Activated naive CD4-positive, alpha-beta T cell treated with anti-CD3 and anti-CD28 coated beads, Interleukin-2, amount 50 U/mL, for 24 hours (primary cell): ENCODE measurements at regions not wholly inside any gene's neighbourhood (a gene's known extent, or its start where the extent isn't known, plus 50 kb on each side); places are given as distances from the start of the nearest gene placed in this dataset.

ENCODE experiments used
- H3K27ac Mint-ChIP-seq: one replicate; pipeline ENCODE4 v1.8.0; 2021; ENCODE audit warnings: mild to moderate bottlenecking, mixed read lengths
- H3K27me3 Mint-ChIP-seq: one replicate; pipeline ENCODE4 v1.8.0; 2021; ENCODE audit warnings: mixed read lengths
- H3K36me3 Mint-ChIP-seq: one replicate; pipeline ENCODE4 v1.8.0; 2021; ENCODE audit warnings: mixed read lengths
- H3K4me1 Mint-ChIP-seq: one replicate; pipeline ENCODE4 v1.8.0; 2021; ENCODE audit warnings: mixed read lengths
- H3K4me3 Mint-ChIP-seq: one replicate; pipeline ENCODE4 v1.8.0; 2021; ENCODE audit warnings: mild to moderate bottlenecking, mixed read lengths
- H3K9me3 Mint-ChIP-seq: one replicate; pipeline ENCODE4 v1.8.0; 2021; ENCODE audit warnings: mixed read lengths

DNA sequence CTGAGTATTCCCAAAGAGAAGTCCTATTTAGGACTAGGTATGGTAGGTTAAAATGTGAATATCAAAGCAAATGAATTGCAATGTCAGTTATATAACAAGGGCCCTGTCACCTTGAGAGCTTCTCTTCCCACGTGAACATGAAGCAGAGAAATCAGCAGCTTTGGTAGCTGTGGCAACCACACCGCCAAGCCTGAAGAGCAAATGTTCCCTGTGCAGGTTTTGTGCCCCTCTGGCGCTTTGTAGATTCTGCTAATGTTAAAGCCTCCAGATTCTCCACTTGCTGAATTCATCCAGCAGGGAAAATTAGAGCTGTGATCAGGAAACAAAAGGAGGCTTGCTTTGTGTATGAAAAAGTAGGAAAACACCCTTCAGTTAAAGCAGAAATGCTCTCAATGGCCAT lies 322.6 kb downstream of the RBM43 start:
- H3K36me3 Mint-ChIP-seq = no peaks in the 10 kb centered on the region
- H3K9me3 Mint-ChIP-seq = no peaks in the 10 kb centered on the region
- H3K4me3 Mint-ChIP-seq = no peak overlapping the region
- H3K4me1 Mint-ChIP-seq = no peaks in the 10 kb centered on the region
- no peaks in the 10 kb centered on the region for H3K27me3 Mint-ChIP-seq
- H3K27ac Mint-ChIP-seq = no peak overlapping the region

- Mint-ChIP-seq H3K4me3 (no peak overlapping the region), H3K27ac (no peak overlapping the region), H3K9me3 (no peaks in the 10 kb centered on the region), H3K36me3 (no peaks in the 10 kb centered on the region), H3K27me3 (no peaks in the 10 kb centered on the region), H3K4me1 (no peaks in the 10 kb centered on the region)
Measured at GRCh38 chr2:150938527-150938926, 323.1 kb downstream of the RBM43 start.

DNA sequence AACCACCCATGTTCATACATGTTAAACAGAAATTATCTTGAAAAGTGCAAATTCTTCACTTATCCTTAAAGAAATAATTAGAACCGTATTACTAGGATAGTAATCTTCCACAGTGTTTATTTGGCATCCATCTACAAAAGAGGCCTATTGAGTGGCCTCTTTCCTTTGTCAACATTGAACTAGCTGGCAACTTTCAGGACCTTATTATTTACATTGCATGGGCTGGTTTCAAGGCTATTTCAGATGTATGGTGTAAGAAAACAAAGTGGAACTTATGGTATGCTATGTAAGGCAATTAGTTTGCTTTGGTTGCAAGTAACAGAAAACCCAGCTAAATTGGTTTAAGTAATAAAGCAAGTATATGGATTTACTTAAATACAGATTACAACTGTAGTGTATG lies 324.6 kb downstream of the RBM43 start:
- no peaks in the 10 kb centered on the region for H3K27me3 Mint-ChIP-seq

DNA sequence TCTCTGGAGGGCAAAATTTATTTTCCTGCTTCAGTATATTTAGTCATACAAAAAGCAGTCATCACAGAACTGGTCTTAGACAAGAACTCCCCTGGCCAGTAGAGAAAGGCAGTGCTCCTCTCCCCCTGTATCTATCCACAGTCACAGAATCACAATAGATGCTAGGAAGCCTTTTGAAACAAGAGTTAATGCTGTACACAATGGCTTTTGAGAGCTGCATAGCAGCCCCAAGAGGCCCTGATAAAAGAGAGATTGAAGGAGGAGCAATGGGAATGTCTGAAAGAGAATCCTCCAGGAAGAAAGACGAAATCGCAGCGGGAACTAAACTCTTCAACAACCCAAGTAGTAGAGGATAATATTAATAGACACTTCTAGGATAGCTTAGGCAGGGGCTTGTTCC lies 330.2 kb downstream of the RBM43 start:
- Mint-ChIP-seq H3K27ac (no peak overlapping the region), H3K4me1 (no peaks in the 10 kb centered on the region), H3K27me3 (no peaks in the 10 kb centered on the region), H3K4me3 (no peak overlapping the region), H3K9me3 (no peaks in the 10 kb centered on the region), H3K36me3 (no peaks in the 10 kb centered on the region)

More for the DNA sequence above, 324.6 kb downstream of the RBM43 start:
- Mint-ChIP-seq H3K36me3 (no peaks in the 10 kb centered on the region), H3K4me3 (no peak overlapping the region), H3K4me1 (no peaks in the 10 kb centered on the region), H3K9me3 (no peaks in the 10 kb centered on the region), H3K27ac (no peak overlapping the region)

- Mint-ChIP-seq H3K27ac (no peak overlapping the region), H3K9me3 (no peaks in the 10 kb centered on the region), H3K4me1 (no peaks in the 10 kb centered on the region), H3K27me3 (peaks cover 1% of the 10 kb centered on the region), H3K4me3 (no peak overlapping the region), H3K36me3 (no peaks in the 10 kb centered on the region)
Measured at GRCh38 chr2:150925611-150926010, 336.1 kb downstream of the RBM43 start.

DNA sequence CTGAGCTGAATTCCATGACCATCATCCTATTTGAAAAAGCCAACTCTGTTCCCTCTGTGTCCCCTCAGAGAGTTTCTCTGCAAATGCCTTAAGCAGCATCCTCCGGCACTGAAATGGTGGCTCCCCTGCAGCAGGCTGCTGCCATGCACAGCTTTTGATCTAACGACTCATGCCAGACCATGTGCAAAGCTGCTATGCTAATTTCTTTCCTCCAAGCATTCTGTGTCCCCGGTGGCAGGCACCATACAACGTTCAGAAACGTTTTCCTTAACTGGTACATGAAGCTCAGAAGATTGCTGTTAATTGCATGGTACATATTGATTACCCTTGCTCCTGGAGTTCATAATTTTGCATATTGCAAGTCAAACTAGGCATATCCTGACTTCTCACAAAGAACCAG lies 336.8 kb downstream of the RBM43 start:
- Mint-ChIP-seq H3K4me1 (no peaks in the 10 kb centered on the region), H3K4me3 (no peak overlapping the region), H3K27me3 (peaks cover 1% of the 10 kb centered on the region), H3K9me3 (no peaks in the 10 kb centered on the region), H3K36me3 (no peaks in the 10 kb centered on the region), H3K27ac (no peak overlapping the region)

GRCh38 chr2:150919901-150920300 lies 341.8 kb downstream of the RBM43 start:
- H3K4me3 Mint-ChIP-seq = no peak overlapping the region
- H3K9me3 Mint-ChIP-seq = no peaks in the 10 kb centered on the region
- no peaks in the 10 kb centered on the region for H3K27me3 Mint-ChIP-seq
- H3K27ac Mint-ChIP-seq = no peak overlapping the region
- H3K4me1 Mint-ChIP-seq = no peaks in the 10 kb centered on the region
- H3K36me3 Mint-ChIP-seq = no peaks in the 10 kb centered on the region

- no peaks in the 10 kb centered on the region for H3K27me3 Mint-ChIP-seq
- H3K36me3 Mint-ChIP-seq = no peaks in the 10 kb centered on the region
- no peaks in the 10 kb centered on the region for H3K4me1 Mint-ChIP-seq
- no peak overlapping the region for H3K27ac Mint-ChIP-seq
- H3K4me3 Mint-ChIP-seq = no peak overlapping the region
- H3K9me3 Mint-ChIP-seq = no peaks in the 10 kb centered on the region
Measured at GRCh38 chr2:150917961-150918713, 343.5 kb downstream of the RBM43 start.

GRCh38 chr2:150916467-150917396 lies 344.9 kb downstream of the RBM43 start:
- no peak overlapping the region for H3K27ac Mint-ChIP-seq
- H3K4me1 Mint-ChIP-seq = no peaks in the 10 kb centered on the region
- no peak overlapping the region for H3K4me3 Mint-ChIP-seq
- no peaks in the 10 kb centered on the region for H3K27me3 Mint-ChIP-seq
- no peaks in the 10 kb centered on the region for H3K9me3 Mint-ChIP-seq
- H3K36me3 Mint-ChIP-seq = no peaks in the 10 kb centered on the region

DNA sequence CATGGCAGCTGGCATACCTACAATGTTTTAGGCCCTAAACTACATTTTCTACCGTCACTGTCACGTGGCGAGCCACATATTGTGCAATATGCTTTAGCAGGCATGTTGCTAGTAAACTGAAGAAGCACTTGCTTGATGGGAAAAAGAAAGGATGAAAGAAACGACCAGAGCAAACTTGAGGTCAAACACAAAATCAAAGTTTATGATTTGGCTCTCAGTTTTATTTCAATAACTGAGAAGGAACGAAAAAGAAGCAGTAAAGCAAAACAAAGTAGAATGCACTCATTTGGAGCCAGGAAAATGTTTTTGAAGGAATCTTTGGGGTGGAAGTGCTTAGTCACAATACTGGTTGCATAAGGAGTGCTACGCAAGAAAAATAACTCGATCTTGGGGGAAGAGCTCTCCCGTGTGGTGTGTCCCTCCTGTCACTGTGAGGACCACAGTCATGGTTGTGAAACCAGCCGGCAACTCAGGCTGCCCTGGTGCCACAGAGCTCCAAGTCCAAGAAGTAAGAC lies 349.8 kb downstream of the RBM43 start:
- Mint-ChIP-seq H3K36me3 (no peaks in the 10 kb centered on the region), H3K4me3 (no peak overlapping the region), H3K27me3 (peaks cover 2% of the 10 kb centered on the region), H3K9me3 (no peaks in the 10 kb centered on the region), H3K27ac (no peak overlapping the region), H3K4me1 (no peaks in the 10 kb centered on the region)

DNA sequence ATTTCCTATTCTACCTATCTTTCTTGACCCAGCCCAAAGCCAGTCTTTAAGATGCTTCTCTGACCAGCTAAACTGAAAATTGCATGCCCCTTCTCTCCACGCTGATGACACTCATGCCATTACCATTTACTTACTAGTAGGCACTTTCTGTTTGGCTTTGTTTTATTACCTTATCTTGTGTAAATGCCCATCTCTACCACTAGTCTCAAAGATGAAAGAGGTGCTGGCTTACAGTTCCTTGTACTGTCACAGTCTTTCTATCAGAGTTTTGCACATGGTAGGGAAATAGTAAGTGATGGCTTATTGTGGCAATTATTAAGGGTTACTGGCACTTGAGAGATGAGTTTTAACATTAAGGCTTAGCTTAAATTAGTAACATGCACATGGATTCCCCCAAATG lies 352.1 kb downstream of the RBM43 start:
- no peak overlapping the region for H3K4me3 Mint-ChIP-seq

GRCh38 chr2:150909090-150909489 lies 352.6 kb downstream of the RBM43 start:
- no peaks in the 10 kb centered on the region for H3K4me1 Mint-ChIP-seq
- no peak overlapping the region for H3K4me3 Mint-ChIP-seq
- no peaks in the 10 kb centered on the region for H3K36me3 Mint-ChIP-seq
- H3K27ac Mint-ChIP-seq = no peak overlapping the region
- H3K9me3 Mint-ChIP-seq = no peaks in the 10 kb centered on the region
- peaks cover 4% of the 10 kb centered on the region for H3K27me3 Mint-ChIP-seq

More for the DNA sequence above, 352.1 kb downstream of the RBM43 start:
- no peaks in the 10 kb centered on the region for H3K9me3 Mint-ChIP-seq
- no peak overlapping the region for H3K27ac Mint-ChIP-seq
- no peaks in the 10 kb centered on the region for H3K4me1 Mint-ChIP-seq
- peaks cover 2% of the 10 kb centered on the region for H3K27me3 Mint-ChIP-seq
- no peaks in the 10 kb centered on the region for H3K36me3 Mint-ChIP-seq

DNA sequence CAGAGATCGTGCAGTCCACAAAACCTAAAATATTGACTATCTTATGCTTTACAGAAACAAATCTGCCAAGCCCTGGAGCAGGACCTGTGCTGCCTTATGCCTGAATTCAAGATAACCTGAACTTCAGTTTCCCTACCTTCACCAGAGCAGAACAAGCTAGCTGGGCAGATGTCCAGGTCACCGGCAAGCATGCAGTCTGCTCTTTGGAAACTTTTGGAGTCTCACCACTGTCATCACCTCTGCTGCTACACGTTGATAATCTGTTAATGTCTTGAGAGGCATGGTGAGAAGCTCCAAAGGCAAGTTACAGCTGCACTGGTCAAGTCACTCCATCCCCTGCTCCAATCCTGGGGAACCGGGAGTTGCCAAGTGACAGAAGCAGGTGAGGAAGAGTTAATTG lies 354.2 kb downstream of the RBM43 start:
- no peaks in the 10 kb centered on the region for H3K9me3 Mint-ChIP-seq
- H3K27ac Mint-ChIP-seq = no peak overlapping the region
- peaks cover 4% of the 10 kb centered on the region for H3K27me3 Mint-ChIP-seq
- no peaks in the 10 kb centered on the region for H3K4me1 Mint-ChIP-seq
- H3K36me3 Mint-ChIP-seq = no peaks in the 10 kb centered on the region
- no peak overlapping the region for H3K4me3 Mint-ChIP-seq

- H3K4me3 Mint-ChIP-seq = no peak overlapping the region
- no peak overlapping the region for H3K27ac Mint-ChIP-seq
- peaks cover 19% of the 10 kb centered on the region for H3K9me3 Mint-ChIP-seq
- H3K36me3 Mint-ChIP-seq = peaks cover 1% of the 10 kb centered on the region
- no peaks in the 10 kb centered on the region for H3K4me1 Mint-ChIP-seq
- H3K27me3 Mint-ChIP-seq = peaks cover 4% of the 10 kb centered on the region
Measured at GRCh38 chr2:150903461-150903860, 358.2 kb downstream of the RBM43 start.

GRCh38 chr2:150903055-150903454 lies 358.6 kb downstream of the RBM43 start:
- no peaks in the 10 kb centered on the region for H3K4me1 Mint-ChIP-seq
- peaks cover 4% of the 10 kb centered on the region for H3K27me3 Mint-ChIP-seq
- H3K9me3 Mint-ChIP-seq = peaks cover 19% of the 10 kb centered on the region
- peaks cover 1% of the 10 kb centered on the region for H3K36me3 Mint-ChIP-seq
- no peak overlapping the region for H3K27ac Mint-ChIP-seq
- no peak overlapping the region for H3K4me3 Mint-ChIP-seq

DNA sequence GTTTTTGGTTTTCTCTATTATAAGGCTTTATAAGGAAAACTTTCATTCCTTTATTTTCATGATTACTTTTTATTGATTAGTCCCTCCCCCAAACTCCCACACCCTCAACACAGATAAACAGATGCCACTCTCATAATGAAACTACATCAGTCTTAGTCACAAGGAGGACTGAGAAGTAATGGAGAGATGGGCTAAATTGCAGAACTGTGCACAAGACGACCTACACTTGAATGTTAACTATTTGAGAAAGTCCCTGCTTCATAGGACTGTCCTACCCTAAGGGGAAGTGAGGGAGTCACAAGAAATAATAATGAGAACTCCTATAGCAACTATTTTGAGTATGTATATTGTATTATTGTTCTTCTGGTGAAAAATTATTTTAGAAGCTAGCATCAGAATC lies 360.8 kb downstream of the RBM43 start:
- Mint-ChIP-seq H3K27ac (no peak overlapping the region), H3K36me3 (peaks cover 1% of the 10 kb centered on the region), H3K4me1 (no peaks in the 10 kb centered on the region), H3K4me3 (no peak overlapping the region), H3K9me3 (peaks cover 19% of the 10 kb centered on the region), H3K27me3 (peaks cover 1% of the 10 kb centered on the region)
